ENCODE measurements at regions not wholly inside any gene's neighbourhood (a gene's known extent, or its start where the extent isn't known, plus 50 kb on each side); places are given as distances from the start of the nearest gene placed in this dataset.

- TF ChIP-seq YY1 (IDR thresholded peaks at IDR 0.05; ENCODE audit: insufficient read depth, insufficient read length) (no peak), SUZ12 (IDR thresholded peaks at IDR 0.05; ENCODE audit: extremely low read depth, insufficient read depth, insufficient read length) (no peak), ZNF274 (IDR thresholded peaks at IDR 0.05; ENCODE audit: low read depth, low read length) (no peak)
Measured at GRCh38 chr13:80171096-80171495, 169.8 kb downstream of the SPRY2 start.

GRCh38 chr13:80168089-80168850 is 172.7 kb downstream of the SPRY2 start:
- DNase-seq (ENCODE audit: low read depth, low spot score) = no peak
- Histone ChIP-seq H3K9me3 (ENCODE audit: insufficient read depth, low read length) (no peaks in the 10 kb centered on the region), H3K9ac (ENCODE audit: insufficient read length, low read depth) (no peak overlapping the region), H3K27me3 (ENCODE audit: insufficient read depth, insufficient read length) (no peaks in the 10 kb centered on the region), H3K4me1 (ENCODE audit: insufficient read depth, insufficient read length) (no peaks in the 10 kb centered on the region), H3K36me3 (ENCODE audit: insufficient read depth, insufficient read length, low read length) (no peaks in the 10 kb centered on the region), H3K4me3 (ENCODE audit: insufficient read length, low read depth) (no peak overlapping the region)
- TF ChIP-seq YY1 (IDR thresholded peaks at IDR 0.05; ENCODE audit: insufficient read depth, insufficient read length) = no peak
- TF ChIP-seq ZNF274 (IDR thresholded peaks at IDR 0.05; ENCODE audit: low read depth, low read length) = no peak
- TF ChIP-seq SUZ12 (IDR thresholded peaks at IDR 0.05; ENCODE audit: extremely low read depth, insufficient read depth, insufficient read length) = no peak

More at GRCh38 chr13:80171096-80171495, 169.8 kb downstream of the SPRY2 start:
- H3K9ac ChIP-seq (ENCODE audit: insufficient read length, low read depth) = no peak overlapping the region
- H3K4me3 ChIP-seq (ENCODE audit: insufficient read length, low read depth) = no peak overlapping the region
- no peaks in the 10 kb centered on the region for H3K4me1 ChIP-seq (ENCODE audit: insufficient read depth, insufficient read length)
- H3K9me3 ChIP-seq (ENCODE audit: insufficient read depth, low read length) = no peaks in the 10 kb centered on the region
- DNase-seq (ENCODE audit: low read depth, low spot score) = no peak
- H3K36me3 ChIP-seq (ENCODE audit: insufficient read depth, insufficient read length, low read length) = no peaks in the 10 kb centered on the region
- no peaks in the 10 kb centered on the region for H3K27me3 ChIP-seq (ENCODE audit: insufficient read depth, insufficient read length)

- no peak overlapping the region for H3K9ac ChIP-seq (ENCODE audit: insufficient read length, low read depth)
- H3K4me1 ChIP-seq (ENCODE audit: insufficient read depth, insufficient read length) = no peaks in the 10 kb centered on the region
- H3K4me3 ChIP-seq (ENCODE audit: insufficient read length, low read depth) = no peak overlapping the region
- no peaks in the 10 kb centered on the region for H3K27me3 ChIP-seq (ENCODE audit: insufficient read depth, insufficient read length)
- no peaks in the 10 kb centered on the region for H3K9me3 ChIP-seq (ENCODE audit: insufficient read depth, low read length)
- no peaks in the 10 kb centered on the region for H3K36me3 ChIP-seq (ENCODE audit: insufficient read depth, insufficient read length, low read length)
- DNase-seq (ENCODE audit: low read depth, low spot score) = no peak
- TF ChIP-seq YY1 (IDR thresholded peaks at IDR 0.05; ENCODE audit: insufficient read depth, insufficient read length) = no peak
- TF ChIP-seq SUZ12 (IDR thresholded peaks at IDR 0.05; ENCODE audit: extremely low read depth, insufficient read depth, insufficient read length) = no peak
- no peak for TF ChIP-seq ZNF274 (IDR thresholded peaks at IDR 0.05; ENCODE audit: low read depth, low read length)
Measured at GRCh38 chr13:80166352-80166751, 174.6 kb downstream of the SPRY2 start.

- Histone ChIP-seq H3K9me3 (ENCODE audit: insufficient read depth, low read length) (no peaks in the 10 kb centered on the region), H3K36me3 (ENCODE audit: insufficient read depth, insufficient read length, low read length) (no peaks in the 10 kb centered on the region), H3K4me1 (ENCODE audit: insufficient read depth, insufficient read length) (no peaks in the 10 kb centered on the region), H3K9ac (ENCODE audit: insufficient read length, low read depth) (no peak overlapping the region), H3K27me3 (ENCODE audit: insufficient read depth, insufficient read length) (no peaks in the 10 kb centered on the region), H3K4me3 (ENCODE audit: insufficient read length, low read depth) (no peak overlapping the region)
- no peak for TF ChIP-seq YY1 (IDR thresholded peaks at IDR 0.05; ENCODE audit: insufficient read depth, insufficient read length)
- no peak for DNase-seq (ENCODE audit: low read depth, low spot score)
Measured at GRCh38 chr13:80164462-80164861, 176.5 kb downstream of the SPRY2 start.

- no peaks in the 10 kb centered on the region for H3K4me1 ChIP-seq (ENCODE audit: insufficient read depth, insufficient read length)
- H3K9me3 ChIP-seq (ENCODE audit: insufficient read depth, low read length) = no peaks in the 10 kb centered on the region
- H3K9ac ChIP-seq (ENCODE audit: insufficient read length, low read depth) = no peak overlapping the region
- no peaks in the 10 kb centered on the region for H3K27me3 ChIP-seq (ENCODE audit: insufficient read depth, insufficient read length)
- H3K36me3 ChIP-seq (ENCODE audit: insufficient read depth, insufficient read length, low read length) = no peaks in the 10 kb centered on the region
- TF ChIP-seq ZNF274 (IDR thresholded peaks at IDR 0.05; ENCODE audit: low read depth, low read length) (no peak), SUZ12 (IDR thresholded peaks at IDR 0.05; ENCODE audit: extremely low read depth, insufficient read depth, insufficient read length) (no peak), YY1 (IDR thresholded peaks at IDR 0.05; ENCODE audit: insufficient read depth, insufficient read length) (no peak)
- DNase-seq (ENCODE audit: low read depth, low spot score) = no peak
- H3K4me3 ChIP-seq (ENCODE audit: insufficient read length, low read depth) = no peak overlapping the region
Measured at GRCh38 chr13:80161896-80162295, 179.0 kb downstream of the SPRY2 start.

GRCh38 chr13:80161219-80161618 is 179.7 kb downstream of the SPRY2 start:
- no peaks in the 10 kb centered on the region for H3K9me3 ChIP-seq (ENCODE audit: insufficient read depth, low read length)
- H3K27me3 ChIP-seq (ENCODE audit: insufficient read depth, insufficient read length) = no peaks in the 10 kb centered on the region
- no peaks in the 10 kb centered on the region for H3K36me3 ChIP-seq (ENCODE audit: insufficient read depth, insufficient read length, low read length)
- TF ChIP-seq SUZ12 (IDR thresholded peaks at IDR 0.05; ENCODE audit: extremely low read depth, insufficient read depth, insufficient read length) (no peak), ZNF274 (IDR thresholded peaks at IDR 0.05; ENCODE audit: low read depth, low read length) (no peak), YY1 (IDR thresholded peaks at IDR 0.05; ENCODE audit: insufficient read depth, insufficient read length) (no peak)
- H3K9ac ChIP-seq (ENCODE audit: insufficient read length, low read depth) = no peak overlapping the region
- DNase-seq (ENCODE audit: low read depth, low spot score) = no peak
- no peaks in the 10 kb centered on the region for H3K4me1 ChIP-seq (ENCODE audit: insufficient read depth, insufficient read length)
- no peak overlapping the region for H3K4me3 ChIP-seq (ENCODE audit: insufficient read length, low read depth)

- H3K27me3 ChIP-seq (ENCODE audit: insufficient read depth, insufficient read length) = no peaks in the 10 kb centered on the region
- no peak overlapping the region for H3K9ac ChIP-seq (ENCODE audit: insufficient read length, low read depth)
- no peak for DNase-seq (ENCODE audit: low read depth, low spot score)
- no peaks in the 10 kb centered on the region for H3K9me3 ChIP-seq (ENCODE audit: insufficient read depth, low read length)
- H3K4me1 ChIP-seq (ENCODE audit: insufficient read depth, insufficient read length) = no peaks in the 10 kb centered on the region
- H3K4me3 ChIP-seq (ENCODE audit: insufficient read length, low read depth) = no peak overlapping the region
- H3K36me3 ChIP-seq (ENCODE audit: insufficient read depth, insufficient read length, low read length) = no peaks in the 10 kb centered on the region
- TF ChIP-seq ZNF274 (IDR thresholded peaks at IDR 0.05; ENCODE audit: low read depth, low read length) (no peak), SUZ12 (IDR thresholded peaks at IDR 0.05; ENCODE audit: extremely low read depth, insufficient read depth, insufficient read length) (no peak), YY1 (IDR thresholded peaks at IDR 0.05; ENCODE audit: insufficient read depth, insufficient read length) (no peak)
Measured at GRCh38 chr13:80160110-80160509, 180.8 kb downstream of the SPRY2 start.
